NOMO-1 treated with DMSO at 0.1 percent for 48 hours (cell line): ENCODE measurements at regions not wholly inside any gene's neighbourhood (a gene's known extent, or its start where the extent isn't known, plus 50 kb on each side); places are given as distances from the start of the nearest gene placed in this dataset.
"Not testable (repeated sequence)": the region's sequence is repeated elsewhere in the genome, so short reads cannot be mapped to it uniquely, and the experiment has no call there.

Experiments
- DNase-seq: peaks from one replicate; lab custom pipeline; 2025; ENCODE audit not compliant: unreplicated experiment; lab: John Stamatoyannopoulos, UW

DNA sequence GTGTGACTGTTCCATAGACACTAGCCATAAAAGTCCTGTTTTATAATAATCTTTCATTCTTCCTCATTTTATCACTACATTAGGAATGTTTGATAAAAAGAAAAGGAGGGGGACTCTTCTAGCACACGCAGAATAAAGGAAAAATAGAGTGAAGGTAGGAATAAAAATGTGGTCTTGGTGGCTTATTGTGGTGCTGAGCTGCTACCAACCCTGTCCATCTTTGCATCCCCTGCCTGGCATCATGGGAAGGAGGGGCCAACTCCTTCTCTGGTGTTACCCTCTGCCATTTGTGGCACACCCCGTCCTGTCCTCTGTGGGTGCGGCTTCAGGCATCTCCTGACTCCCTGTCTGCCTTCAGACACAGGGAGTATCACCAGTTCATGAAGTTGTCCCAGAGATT, 104.9 kb upstream of the ZNF536 start:
- DNase-seq = no peak

- no peak for DNase-seq
Measured at GRCh38 chr19:30268601-30269000, 103.6 kb upstream of the ZNF536 start.

- DNase-seq = no peak
Measured at GRCh38 chr19:30269638-30270037, 102.5 kb upstream of the ZNF536 start.

DNA sequence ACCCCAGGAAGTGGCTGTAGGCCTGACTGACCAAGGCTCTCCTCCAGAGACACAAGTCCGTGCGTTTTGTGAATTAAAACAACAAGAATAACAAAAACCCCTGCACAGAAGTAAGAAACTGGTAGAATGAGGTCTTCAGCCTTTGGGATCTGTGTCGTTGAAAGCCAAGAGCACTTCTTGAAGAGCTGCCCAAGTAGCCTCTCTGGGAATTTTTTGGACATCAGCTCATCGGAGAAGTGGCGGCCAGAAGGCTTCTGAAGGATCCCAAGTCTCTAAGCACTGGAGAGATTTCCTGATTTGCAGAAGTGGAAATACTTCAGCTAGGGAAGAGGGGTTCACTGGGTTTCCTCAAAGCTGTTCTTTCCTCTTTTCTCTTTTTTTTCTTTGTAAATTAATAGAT, 100.4 kb upstream of the ZNF536 start:
- DNase-seq = no peak

GRCh38 chr19:30272554-30272953, 99.6 kb upstream of the ZNF536 start:
- DNase-seq = no peak

GRCh38 chr19:30273184-30273583, 99.0 kb upstream of the ZNF536 start:
- DNase-seq = no peak

- DNase-seq = no peak
Measured at GRCh38 chr19:30274987-30275386, 97.2 kb upstream of the ZNF536 start.

- no peak for DNase-seq
Measured at GRCh38 chr19:30276011-30276882, 95.9 kb upstream of the ZNF536 start.

DNA sequence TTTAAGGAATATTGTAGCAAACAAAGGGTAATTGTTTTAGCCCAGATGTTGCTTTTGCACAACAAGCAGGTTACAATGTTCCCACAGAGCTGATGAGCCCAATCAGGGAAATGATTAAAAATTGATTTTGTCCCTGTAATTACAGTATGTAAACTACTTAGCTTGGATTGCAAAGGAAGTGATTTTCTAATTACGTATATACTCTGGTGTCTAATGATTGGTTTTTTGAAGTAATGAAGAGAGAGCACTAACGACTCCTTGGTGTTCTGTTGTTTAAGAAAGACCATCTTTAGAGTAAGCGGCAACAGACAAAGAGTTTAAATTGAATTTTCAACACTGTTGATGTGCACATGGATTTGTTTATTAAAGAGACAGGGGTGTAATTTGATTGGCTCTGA, 95.3 kb upstream of the ZNF536 start:
- no peak for DNase-seq

DNA sequence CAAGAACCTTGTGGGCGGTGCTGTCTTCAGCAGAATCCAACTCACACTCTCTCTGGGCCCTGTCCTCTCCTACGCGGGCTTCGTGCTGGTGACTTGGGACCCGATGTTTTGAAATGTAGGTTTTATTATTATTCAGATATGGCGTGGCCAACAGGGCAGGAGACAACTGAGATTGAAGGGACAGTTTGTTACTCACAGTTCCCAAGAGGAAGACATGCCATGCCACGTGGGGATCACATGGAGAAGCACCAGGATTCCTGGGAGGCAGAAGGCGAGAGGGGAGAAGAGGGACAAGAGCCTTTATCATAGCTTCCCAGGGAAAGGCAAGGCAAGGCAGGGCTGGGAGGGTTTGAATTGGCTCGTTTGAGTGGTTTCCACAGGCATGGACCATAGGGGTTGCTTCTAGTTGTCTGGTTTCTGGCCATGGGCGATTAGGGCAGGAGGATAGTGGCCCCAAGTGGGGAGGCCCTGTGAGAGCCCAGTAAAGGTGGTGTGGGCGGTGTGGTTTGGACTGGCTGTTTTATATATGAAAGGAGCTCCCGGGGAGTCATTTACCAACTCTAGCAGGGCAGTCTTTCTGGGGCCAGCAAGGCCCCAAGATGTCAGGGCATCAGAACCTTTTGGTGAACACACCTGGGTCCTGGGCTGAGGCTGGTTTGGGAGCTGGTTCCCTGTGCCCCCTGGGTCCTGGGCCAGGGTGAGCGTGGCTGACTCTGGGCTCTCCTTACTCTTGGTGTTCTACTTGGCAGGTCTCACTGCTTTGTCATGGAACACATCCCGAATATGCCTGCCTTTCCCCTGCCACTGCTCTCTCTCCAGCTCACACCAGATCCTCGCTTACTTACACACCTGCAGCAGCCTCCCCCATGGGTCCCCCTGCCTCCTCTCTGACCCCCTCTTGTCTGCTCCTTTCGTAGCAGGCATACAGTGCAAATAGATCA, 94.0 kb upstream of the ZNF536 start:
- no peak for DNase-seq

DNA sequence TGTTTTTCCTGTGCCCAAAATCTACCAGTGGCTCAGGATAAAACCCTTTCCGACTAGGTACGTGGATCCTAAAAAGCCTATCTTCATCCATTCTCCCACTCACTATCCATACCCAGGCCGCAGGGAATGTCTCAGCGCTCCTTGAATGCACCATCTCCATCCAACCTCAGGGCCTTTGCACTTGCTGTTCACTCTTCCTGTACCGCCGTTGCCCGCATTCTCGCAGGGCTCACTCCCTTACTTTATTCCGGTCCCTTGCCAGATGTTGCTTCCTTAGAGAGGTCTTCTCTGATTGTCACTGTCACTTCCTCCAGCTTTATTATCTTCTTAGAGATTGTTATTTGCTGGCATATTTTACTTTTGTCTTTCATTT, 93.3 kb upstream of the ZNF536 start:
- DNase-seq = no peak

- DNase-seq = no peak
Measured at GRCh38 chr19:30280018-30280417, 92.2 kb upstream of the ZNF536 start.

DNA sequence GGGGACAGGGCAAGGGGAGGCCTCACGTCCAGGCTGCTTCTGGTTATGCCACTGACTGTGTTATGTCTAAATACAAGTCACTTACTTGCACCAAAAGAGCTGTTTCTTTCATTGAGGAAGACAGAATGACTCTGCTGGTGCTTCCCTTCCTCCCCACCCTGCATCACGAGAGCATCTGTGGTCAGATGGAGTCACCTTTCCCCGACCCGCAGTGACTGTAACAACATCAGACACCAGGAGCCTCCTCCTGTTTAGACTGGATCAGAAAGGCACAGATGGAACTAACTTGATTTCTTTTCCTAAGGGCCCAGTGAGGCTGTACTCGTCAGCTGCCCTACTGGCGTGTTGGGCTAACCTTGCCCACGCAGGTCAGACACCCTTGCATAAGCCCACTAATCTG, 90.3 kb upstream of the ZNF536 start:
- DNase-seq = no peak

GRCh38 chr19:30283556-30283955, 88.6 kb upstream of the ZNF536 start:
- no peak for DNase-seq

GRCh38 chr19:30284209-30284608, 88.0 kb upstream of the ZNF536 start:
- no peak for DNase-seq

- DNase-seq = no peak
Measured at GRCh38 chr19:30284885-30285284, 87.3 kb upstream of the ZNF536 start.

DNA sequence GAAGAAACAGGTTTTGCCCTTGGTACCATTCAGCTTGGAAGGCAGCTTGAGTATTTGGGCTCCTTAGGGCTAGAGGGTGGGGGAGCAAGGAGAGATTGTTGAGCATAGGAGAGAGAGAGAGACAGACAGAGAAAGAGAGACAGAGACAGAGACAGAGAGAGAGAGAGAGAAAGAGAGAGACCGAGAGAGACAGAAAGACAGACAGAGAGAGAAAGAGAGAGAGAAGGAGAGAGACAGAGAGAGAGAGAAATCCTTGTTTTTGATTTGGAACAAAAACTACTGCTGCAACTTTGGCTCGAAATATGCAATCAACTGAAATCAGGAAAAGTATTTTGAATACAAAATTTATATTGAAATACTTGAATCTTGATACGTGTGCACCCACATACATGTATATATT, 85.8 kb upstream of the ZNF536 start:
- DNase-seq = no peak

- DNase-seq = no peak
Measured at GRCh38 chr19:30287259-30287658, 84.9 kb upstream of the ZNF536 start.

DNA sequence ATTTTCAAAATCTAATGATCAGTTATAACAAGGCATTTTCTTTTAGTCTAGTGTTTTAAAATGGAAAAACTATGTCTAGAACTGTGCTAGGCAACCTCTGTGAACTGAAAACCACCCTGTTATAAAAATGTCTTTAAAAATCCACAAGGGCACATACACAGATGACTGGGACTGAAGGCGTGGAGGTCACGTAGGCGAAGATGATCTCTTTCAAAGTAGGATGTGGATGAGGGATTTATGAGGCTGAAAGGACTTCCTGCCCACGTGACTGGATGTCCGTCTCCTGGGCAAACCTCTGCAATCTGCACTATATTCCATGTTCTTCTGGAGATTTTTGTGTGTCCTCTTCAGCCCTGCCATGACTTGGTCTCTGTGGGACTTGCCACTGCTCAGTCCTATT, 84.2 kb upstream of the ZNF536 start:
- no peak for DNase-seq

GRCh38 chr19:30288911-30289310, 83.3 kb upstream of the ZNF536 start:
- DNase-seq = no peak

- no peak for DNase-seq
Measured at GRCh38 chr19:30289336-30289735, 82.8 kb upstream of the ZNF536 start.

DNA sequence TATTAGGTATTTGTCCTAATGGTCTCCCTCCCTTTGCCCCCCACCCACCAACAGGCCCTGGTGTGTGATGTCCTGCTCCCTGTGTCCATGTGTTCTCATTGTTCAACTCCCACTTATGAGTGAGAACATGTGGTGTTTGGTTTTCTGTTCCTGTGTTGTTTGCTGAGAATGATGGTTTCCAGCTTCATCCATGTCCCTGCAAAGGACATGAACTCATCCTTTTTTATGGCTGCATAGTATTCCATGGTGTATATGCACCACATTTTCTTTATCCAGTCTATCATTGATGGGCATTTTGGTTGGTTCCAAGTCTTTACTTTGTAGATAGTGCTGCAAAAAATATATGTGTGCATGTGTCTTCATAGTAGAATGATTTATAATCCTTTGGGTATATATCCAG, 81.4 kb upstream of the ZNF536 start:
- DNase-seq = not testable (repeated sequence)
